Midbrain (tissue), 1 donor: ENCODE measurements at regions not wholly inside any gene's neighbourhood (a gene's known extent, or its start where the extent isn't known, plus 50 kb on each side); places are given as distances from the start of the nearest gene placed in this dataset.

Experiments used
- DNase-seq: peaks from one replicate; lab custom pipeline; 2025; lab: John Stamatoyannopoulos, UW

- DNase-seq: no peak
Measured at GRCh38 chr5:74378464-74378863, 262.1 kb downstream of the ENC1 start.

DNA sequence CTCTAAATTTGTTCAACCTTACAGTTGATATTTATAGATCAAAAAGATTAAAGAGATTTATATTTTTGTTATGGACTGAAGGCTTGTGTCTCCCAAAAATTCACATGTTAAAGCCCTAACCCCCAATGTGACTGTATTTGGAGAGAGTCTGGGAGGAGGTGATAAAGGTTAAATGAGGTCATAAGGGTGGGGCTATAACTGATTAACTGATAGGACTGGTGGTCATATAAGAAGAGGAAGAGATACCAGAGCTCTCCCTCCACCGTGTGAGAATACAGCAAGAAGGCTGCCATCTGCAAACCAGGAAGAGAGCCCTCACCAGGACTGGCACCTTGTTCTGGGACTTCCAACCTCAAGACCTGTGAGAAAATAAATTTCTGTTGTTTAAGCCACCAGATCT, 264.3 kb downstream of the ENC1 start:
- no peak for DNase-seq

GRCh38 chr5:74375271-74375670, 265.3 kb downstream of the ENC1 start:
- no peak for DNase-seq

DNA sequence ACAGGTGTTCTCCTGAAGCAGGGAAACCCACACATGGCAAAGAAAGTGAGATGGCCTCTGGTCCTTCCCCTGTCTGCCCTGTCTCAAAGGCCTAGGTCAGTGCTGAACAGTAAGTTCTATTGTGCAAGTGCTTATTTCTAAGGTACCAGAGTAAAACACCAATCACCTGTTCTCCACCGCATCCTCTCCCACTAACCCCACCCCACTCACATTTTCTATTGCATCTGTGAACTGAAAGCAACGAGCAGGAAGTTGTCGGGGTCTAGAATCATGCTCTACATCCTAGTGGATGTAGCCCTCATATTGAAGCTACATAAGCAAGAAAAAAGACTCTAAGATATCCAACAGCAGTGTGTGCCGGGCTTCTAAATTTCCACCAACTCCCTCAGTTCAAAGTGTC, 265.9 kb downstream of the ENC1 start:
- no peak for DNase-seq

DNA sequence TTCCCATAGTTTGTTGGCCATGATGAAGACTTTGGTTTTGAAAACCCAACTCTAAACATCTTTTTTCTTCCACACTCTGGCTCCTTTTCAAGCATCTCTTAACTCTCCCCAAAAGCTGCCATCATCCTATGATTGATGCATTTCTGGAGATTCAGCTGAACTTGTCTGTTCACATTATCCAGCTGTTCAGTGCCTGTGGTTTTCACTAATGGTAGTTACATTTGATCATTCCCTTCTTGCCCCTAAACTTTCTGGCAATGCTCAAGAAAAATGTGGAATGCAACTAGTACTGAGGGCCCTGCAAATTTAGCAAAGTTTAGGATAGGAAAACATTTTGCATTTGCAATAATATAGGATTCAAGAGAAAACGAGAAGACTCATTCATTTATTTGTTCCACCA, 267.5 kb downstream of the ENC1 start:
- DNase-seq: no peak

- DNase-seq: no peak
Measured at GRCh38 chr5:74372502-74373064, 267.9 kb downstream of the ENC1 start.

- DNase-seq: no peak
Measured at GRCh38 chr5:74372051-74372450, 268.5 kb downstream of the ENC1 start.

GRCh38 chr5:74371621-74372020, 268.9 kb downstream of the ENC1 start:
- DNase-seq: no peak

DNA sequence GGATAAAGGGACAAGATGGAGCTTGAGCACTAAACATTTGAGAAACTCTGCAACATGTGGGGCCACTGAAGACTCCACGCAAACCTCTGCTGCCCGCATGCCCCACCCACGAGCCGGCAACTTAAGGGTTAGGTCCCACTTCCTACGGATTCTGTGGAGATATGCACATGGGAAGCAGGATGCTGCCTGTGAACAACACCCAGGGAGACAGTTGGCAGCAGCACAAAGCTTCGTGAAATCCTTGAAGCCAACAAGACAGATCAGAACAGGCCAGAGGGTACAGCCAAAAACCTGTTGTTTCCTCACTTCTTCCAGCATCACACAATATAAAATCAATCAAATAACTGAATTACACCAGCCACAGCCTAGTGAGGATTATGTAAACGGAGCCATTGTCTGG, 270.4 kb downstream of the ENC1 start:
- no peak for DNase-seq

GRCh38 chr5:74369173-74369572, 271.4 kb downstream of the ENC1 start:
- no peak for DNase-seq

GRCh38 chr5:74367934-74368333, 272.6 kb downstream of the ENC1 start:
- no peak for DNase-seq

DNA sequence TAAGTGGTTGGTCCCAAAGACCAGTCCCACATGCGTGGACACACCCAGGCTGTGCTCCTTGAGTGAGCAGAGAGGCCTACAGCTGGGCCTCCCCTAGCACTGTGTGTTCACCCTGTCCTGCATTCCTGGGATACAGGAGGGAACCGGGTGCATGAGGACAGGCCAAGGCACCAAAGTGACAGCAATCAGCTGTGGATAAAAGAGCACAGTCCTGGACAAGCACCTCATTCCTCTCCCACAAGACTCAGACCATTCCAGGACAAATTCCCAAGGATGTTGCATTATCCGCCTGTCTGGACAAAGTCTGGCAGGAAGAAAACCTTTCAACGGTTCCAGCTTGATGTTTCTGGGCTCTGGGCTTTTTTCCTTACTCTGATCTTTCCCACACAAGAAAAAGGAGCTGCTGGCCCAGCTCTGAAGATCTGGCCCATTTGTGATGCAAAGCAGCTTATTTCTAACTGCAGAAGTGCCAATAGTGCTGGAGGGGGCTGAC, 273.2 kb downstream of the ENC1 start:
- DNase-seq: no peak

DNA sequence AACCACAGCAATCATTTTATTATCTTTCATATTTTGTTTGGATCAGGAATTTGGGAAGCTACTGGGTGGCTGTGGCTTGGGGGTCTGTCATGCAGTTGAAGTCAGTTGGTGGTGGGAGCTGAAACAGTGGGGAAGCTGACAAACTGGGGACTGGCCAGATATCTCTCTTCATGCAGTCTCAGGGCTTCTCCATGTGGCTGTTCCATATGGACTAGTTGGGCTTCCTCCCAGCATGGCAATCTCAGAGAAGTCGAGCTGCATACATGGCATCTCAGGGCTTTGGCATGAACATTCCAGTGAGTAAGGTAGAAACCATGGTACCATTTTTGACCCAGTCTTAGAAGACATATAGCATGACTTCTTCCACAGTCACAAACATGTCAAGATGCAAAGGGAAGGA, 274.8 kb downstream of the ENC1 start:
- no peak for DNase-seq

DNA sequence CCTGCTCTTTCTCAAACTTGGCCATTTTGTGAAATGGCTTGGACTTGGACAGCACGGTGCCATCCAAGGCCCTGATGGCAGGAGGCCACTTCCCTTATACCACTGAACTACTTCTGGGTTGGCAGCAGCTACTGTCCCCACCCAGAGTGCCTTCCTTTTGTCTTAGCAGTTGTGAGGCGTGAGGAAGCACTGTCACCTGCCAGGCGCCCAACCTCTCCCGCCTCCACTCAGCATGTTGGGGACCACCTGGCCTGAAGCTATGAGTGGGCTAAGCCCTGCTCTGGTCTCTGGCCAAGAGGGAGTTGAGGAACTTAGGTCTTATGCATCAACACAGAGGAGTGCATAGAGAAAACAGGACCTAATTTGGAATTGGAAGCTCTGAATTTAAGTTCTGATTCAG, 276.0 kb downstream of the ENC1 start:
- no peak for DNase-seq

DNA sequence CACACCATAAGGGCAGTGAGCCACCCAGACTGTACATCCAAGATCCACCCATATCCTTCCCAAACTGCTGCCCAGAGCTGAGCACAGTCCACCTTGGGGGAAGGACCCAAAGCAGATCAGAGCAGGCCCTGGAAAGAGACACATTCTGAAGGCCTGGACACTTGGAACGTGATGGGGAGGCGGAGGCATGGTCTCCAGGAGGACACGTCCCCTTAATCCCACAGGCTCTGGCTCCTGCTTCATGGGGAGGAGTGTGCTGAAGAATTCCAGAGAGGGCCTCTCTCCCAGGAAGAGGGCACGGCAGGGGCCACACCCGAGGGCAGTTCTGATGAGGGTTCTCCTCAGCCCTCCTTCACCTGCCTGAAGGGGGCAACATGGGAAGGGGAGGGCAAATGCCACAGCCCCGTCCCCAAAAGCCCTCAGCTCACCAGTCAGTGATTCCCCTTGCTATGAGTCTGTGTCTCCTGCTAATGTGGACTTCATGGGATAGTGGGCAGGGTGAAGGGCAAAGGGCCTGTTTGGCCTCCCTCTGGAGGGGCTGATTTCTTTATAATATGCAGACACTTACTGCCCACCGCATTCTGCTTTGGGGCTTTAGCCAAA, 276.8 kb downstream of the ENC1 start:
- DNase-seq: no peak

DNA sequence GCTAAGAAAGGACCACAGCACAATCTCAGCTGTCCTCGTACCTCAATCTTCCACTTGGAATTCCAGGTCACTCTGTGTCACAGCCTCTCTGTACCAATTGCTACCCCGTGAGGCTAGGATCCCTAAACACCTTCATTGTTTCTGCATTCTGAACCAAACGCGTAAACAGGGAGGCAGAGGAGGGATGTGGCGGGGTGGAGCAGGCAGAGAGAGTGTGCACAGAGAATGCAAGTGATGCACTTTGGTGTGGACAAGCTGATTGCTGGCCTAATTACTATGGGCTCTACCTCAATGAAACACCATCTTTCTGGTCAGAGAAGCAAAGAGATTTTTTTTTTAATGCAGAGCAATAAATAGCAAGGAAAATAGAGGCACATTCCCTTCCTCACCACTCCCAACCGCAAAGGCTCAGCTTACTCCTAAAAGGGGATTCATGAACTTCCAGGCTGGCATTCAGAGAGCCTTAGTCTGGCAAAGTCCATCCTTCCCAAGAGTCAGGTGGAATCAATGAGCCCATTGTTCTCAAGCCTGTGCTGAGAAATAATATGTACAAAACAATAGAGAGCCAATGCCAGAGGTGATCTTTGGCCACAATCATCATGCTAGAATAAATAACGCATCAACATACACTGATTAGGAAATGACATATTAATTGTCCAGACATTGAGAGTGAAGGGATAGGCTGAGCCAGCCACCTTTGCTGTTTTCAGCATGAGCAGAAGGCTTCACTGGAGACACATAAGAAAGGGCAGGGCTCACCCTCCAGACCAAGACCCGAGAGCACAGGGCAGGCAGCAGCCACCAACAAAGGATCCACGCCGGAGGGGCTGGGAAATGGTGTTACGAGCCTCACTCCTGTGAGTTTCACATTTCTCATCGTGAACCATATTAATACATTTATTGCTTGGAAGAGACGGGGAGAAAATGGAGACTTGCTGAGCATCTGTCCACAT, 278.8 kb downstream of the ENC1 start:
- DNase-seq: no peak

DNA sequence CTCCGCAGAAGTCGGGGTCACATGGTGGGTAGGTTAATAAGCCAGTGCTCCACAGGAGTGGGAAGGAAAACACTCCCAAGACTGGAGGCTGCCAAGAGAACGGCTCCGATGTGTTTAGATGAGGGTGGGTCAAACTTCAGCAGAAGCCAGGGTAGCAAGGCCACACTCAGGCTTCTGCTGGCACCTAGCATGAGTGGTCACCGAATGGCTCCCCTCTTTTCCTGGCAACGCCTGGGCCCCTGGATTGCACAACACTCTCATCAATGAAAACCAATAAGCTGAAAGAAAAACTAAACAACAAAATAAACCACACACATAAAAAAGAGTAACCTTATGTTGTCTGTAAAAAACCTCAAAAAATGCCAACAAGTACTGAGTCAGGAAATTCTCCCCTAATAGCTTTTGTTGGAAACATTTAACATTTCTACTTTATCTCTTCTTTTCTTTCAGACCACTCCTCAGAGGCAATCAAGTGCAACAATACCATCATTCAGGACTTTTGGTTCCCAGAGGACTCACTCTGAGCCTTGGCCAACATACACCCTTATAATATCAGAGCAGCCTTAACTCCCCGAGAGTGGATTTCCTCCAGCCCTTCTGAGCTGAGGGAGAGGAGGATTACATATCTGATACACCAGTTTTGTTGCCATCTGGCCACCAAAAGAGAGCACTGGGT, 279.9 kb downstream of the ENC1 start:
- no peak for DNase-seq

GRCh38 chr5:74357827-74358226, 282.7 kb downstream of the ENC1 start:
- no peak for DNase-seq

GRCh38 chr5:74356009-74356695, 284.4 kb downstream of the ENC1 start:
- DNase-seq: no peak

DNA sequence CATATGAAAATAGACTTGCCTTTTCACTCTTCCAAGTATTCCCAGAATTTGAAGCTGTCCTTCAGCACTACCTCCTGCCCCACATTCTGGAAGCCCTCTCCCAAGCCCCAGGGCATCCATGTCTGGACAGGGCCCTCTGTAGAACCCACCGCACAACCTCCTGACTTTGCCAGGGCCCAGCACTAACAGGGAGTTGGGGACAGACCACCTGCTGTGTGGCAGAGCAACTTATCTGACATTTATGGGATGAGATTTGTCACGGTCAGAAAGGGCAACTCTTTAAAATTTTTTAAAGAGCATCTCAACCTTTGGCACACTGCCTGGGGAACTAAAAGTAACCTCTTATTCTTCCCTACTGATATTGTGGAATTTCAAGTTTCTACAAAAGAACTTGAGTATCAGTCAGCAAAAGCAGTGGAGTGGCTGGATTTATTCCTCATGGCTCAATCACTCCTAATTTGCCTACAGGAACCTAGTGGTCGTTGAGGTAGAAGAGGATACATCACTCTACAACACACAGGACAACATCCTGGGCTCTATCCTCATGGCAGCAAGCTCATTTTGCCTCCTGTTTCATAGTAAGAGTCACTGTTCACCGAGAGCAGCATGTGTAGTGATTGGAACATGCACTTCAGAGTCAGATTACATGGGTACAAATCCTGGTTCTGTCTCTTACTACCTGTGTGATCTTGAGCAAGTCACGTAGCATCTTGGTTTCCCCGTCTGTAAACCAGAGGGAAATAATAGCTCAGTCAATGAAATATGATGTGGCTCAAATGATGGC, 285.3 kb downstream of the ENC1 start:
- no peak for DNase-seq

GRCh38 chr5:74352256-74352655, 288.3 kb downstream of the ENC1 start:
- DNase-seq: no peak
